AG09309 (cell line): ENCODE measurements at regions not wholly inside any gene's neighbourhood (a gene's known extent, or its start where the extent isn't known, plus 50 kb on each side); places are given as distances from the start of the nearest gene placed in this dataset.
"Not testable (repeated sequence)": the region's sequence is repeated elsewhere in the genome, so short reads cannot be mapped to it uniquely, and the experiment has no call there.

ENCODE experiments used
- DNase-seq: peaks from one replicate; pipeline ENCODE4 v3.0.0-alpha.2; 2010; ENCODE audit warnings: low read depth
- H3K4me3 ChIP-seq: 2 replicates; pipeline ENCODE4 v1.5.1; 2011; ENCODE audit warnings: mild to moderate bottlenecking, low read depth, low read length, moderate library complexity; ENCODE audit not compliant: control insufficient read depth
- TF ChIP-seq, protein P1 (sequence below): IDR thresholded peaks from 2 replicates; pipeline ENCODE4 v1.5.1; 2011; ENCODE audit warnings: mild to moderate bottlenecking, low read depth, low read length, inconsistent platforms; ENCODE audit not compliant: insufficient read depth, control insufficient read depth; ENCODE audit errors: missing control alignments

DNA sequence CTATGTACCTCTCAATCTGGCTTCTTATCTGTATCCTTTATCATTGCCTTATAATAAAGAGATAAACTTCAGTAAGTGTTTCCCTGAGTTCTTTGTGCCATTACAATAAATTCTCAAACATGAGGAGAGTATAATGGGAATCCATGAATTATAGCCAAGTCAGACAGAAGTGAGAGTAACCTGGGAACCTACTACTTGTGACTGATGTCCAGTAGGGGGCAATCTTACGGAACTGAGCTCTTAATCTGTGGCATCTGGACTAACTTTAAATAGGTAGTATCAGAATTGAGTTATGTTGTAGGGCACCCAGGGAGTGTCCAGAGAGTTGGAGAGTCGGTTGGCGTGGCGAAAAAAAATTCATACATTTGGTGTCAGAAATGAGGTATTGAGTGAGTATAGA, 542.6 kb downstream of the ZBBX start:
- no peak for DNase-seq
- TF ChIP-seq, protein P1, sequence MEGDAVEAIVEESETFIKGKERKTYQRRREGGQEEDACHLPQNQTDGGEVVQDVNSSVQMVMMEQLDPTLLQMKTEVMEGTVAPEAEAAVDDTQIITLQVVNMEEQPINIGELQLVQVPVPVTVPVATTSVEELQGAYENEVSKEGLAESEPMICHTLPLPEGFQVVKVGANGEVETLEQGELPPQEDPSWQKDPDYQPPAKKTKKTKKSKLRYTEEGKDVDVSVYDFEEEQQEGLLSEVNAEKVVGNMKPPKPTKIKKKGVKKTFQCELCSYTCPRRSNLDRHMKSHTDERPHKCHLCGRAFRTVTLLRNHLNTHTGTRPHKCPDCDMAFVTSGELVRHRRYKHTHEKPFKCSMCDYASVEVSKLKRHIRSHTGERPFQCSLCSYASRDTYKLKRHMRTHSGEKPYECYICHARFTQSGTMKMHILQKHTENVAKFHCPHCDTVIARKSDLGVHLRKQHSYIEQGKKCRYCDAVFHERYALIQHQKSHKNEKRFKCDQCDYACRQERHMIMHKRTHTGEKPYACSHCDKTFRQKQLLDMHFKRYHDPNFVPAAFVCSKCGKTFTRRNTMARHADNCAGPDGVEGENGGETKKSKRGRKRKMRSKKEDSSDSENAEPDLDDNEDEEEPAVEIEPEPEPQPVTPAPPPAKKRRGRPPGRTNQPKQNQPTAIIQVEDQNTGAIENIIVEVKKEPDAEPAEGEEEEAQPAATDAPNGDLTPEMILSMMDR, result no peak
- H3K4me3 ChIP-seq, result no peak overlapping the region

DNA sequence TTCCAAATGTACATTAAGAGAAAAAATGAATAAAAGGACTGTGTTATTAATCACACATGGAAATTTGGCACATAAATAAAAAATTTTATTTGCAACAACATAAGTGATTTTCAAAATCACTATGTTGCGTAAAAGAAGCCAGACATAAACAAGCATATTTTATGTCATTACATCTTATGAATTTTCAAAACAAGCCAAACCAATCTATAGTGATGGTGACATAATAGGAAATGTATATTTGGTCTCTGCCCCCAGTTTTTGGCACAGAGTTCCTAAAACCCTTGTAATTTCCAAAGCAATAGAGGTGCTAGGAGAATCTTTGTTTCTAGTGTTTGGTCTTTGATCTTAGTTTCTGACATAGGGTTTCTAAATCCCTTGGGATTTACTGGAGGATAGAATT, 543.3 kb downstream of the ZBBX start:
- no peak overlapping the region for H3K4me3 ChIP-seq
- TF ChIP-seq, protein P1, result no peak
- DNase-seq, result no peak

DNA sequence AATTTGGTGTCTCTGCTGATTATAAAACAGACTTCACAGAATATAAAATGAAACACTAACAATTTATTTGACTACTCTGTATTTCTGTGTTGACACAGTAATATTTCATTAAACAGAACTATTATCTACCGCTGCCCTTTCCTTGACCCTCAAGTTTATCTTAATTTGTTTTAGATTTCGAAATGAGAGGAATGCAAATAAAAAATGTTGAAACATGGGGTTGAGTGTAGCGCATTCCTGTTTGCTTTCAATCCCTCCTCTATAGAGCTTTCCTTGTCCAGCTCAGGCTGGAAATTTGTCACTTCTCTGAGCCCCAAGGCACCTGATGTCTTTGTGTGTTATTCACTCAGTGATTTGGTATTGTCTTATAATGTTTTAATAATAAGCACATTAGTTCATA, 550.2 kb downstream of the ZBBX start:
- DNase-seq, result no peak
- H3K4me3 ChIP-seq, result no peak overlapping the region
- TF ChIP-seq, protein P1, result no peak

DNA sequence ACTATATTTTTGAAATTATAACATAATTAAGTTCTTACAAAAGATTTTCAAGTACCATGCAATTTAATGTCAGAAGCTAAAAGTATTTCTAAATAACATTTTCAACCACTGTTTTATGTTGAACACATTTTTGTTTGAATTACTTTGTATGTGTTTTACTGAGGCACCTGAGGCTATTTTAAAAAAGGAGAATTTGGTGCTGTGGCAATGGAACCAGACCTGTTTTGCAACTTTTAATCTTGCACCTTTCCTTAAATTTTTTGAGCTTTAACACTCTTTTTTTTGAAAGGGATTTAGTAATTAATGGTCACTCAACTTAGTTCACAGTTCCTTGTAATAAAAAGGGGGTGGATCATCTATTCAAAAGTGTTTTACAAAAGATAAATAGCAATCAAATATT, 561.6 kb downstream of the ZBBX start:
- no peak overlapping the region for H3K4me3 ChIP-seq
- TF ChIP-seq, protein P1, result no peak
- no peak for DNase-seq

DNA sequence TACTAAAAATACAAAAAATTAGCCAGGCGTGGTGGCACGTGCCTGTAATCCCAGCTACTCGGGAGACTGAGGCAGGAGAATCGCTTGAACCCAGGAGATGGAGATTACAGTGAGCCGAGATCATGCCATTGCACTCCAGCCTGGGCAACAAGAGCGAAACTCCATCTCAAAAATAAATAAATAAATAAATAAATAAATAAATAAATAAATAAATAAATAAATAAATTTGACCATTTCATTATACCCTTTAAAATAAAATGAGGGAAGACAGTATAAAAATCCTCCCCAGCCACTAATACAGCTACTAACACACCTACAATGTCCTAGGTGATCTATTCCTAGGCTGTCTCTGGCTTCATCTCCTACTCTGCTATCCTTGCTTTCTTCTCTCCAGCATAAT, 562.8 kb downstream of the ZBBX start:
- not testable (repeated sequence) for H3K4me3 ChIP-seq, DNase-seq

DNA sequence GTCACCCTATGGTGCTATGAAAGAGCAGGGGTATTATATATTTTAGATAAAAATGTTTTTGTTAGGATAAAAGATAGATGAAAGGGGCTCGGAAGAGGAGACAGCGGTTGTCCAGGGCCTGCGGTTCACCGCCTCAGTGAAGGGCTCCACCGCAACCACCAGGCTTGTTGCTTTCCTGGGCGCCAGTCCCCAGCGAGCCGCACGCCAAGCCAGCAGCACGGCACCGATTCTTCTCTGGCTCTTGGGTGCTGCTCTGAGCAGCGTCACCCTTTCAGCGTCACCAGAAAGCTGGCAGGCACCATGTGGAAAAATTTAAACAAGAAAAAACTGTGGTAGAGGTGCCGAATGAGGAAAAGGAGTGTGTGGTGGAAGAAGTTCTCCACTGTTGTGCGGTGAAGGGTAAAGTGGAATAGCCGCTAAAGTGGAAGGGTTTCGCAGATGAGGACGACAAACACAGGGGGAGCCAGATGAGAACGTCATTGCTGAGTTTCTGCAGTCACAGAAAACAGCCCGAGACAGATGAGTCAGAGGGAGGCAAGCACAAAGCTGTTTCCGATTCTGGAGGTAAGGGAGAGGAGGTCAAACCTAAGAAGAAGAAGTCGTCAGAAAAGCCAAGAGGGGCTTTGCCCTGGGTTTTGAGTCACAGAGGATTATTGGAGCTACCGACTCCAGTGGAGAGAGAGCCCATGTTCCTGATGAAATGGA, 569.2 kb downstream of the ZBBX start:
- TF ChIP-seq, protein P1, result no peak
- no peak for DNase-seq
- H3K4me3 ChIP-seq, result no peak overlapping the region

DNA sequence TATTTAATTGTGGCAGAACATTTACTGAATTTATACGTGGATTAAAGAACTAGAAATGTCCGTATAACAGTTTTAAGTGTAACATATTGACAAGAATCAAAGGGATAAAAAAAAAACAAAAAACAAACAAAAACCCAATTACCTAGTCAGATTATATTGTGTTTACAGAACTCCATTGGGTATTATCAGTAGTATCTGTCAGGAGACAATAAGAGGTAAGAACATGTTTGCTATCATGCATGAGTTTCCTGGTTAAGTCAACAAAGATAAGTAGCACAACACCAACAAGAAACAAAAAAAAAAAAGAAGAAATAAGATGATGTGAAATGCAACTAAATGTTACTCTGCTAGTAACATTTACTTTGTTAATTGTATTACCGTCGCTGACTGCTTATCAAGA, 570.6 kb downstream of the ZBBX start:
- no peak overlapping the region for H3K4me3 ChIP-seq
- TF ChIP-seq, protein P1, result no peak

More for the DNA sequence above, 570.6 kb downstream of the ZBBX start:
- DNase-seq, result no peak
